H9 (cell line): ENCODE measurements at regions not wholly inside any gene's neighbourhood (a gene's known extent, or its start where the extent isn't known, plus 50 kb on each side); places are given as distances from the start of the nearest gene placed in this dataset.

Source experiments
- DNase-seq: peaks from one replicate; pipeline ENCODE4 v3.0.0-alpha.2; 2017
- H2AFZ ChIP-seq: one replicate; pipeline ENCODE4 v1.6.1; 2013; ENCODE audit warnings: mild to moderate bottlenecking, low read length, control low read depth, moderate library complexity
- H2AK5ac ChIP-seq: 2 replicates; pipeline ENCODE4 v1.6.1; 2013; ENCODE audit warnings: low read length, control low read depth, mixed read lengths; ENCODE audit not compliant: insufficient read length
- H2BK120ac ChIP-seq: one replicate; pipeline ENCODE4 v1.6.1; 2013; ENCODE audit warnings: low read depth, mild to moderate bottlenecking, low read length, control low read depth, inconsistent platforms; ENCODE audit not compliant: poor library complexity, severe bottlenecking
- H2BK12ac ChIP-seq: 2 replicates; pipeline ENCODE4 v1.6.1; 2013; ENCODE audit warnings: low read length, control low read depth, mixed read lengths, low read depth; ENCODE audit not compliant: insufficient read length
- H2BK15ac ChIP-seq: 2 replicates; pipeline ENCODE4 v1.6.1; 2013; ENCODE audit warnings: low read depth, low read length, control low read depth
- H2BK20ac ChIP-seq: one replicate; pipeline ENCODE4 v1.6.1; 2013; ENCODE audit warnings: low read depth, mild to moderate bottlenecking, low read length, control low read depth, inconsistent platforms; ENCODE audit not compliant: poor library complexity, severe bottlenecking
- H2BK5ac ChIP-seq: 2 replicates; pipeline ENCODE4 v1.6.1; 2013; ENCODE audit warnings: low read length, control low read depth, mixed read lengths; ENCODE audit not compliant: insufficient read length
- H3K14ac ChIP-seq: 2 replicates; pipeline ENCODE4 v1.6.1; 2013; ENCODE audit warnings: low read length, control low read depth; ENCODE audit not compliant: insufficient read depth
- H3K18ac ChIP-seq: 2 replicates; pipeline ENCODE4 v1.6.1; 2013; ENCODE audit warnings: low read depth, mild to moderate bottlenecking, mixed read lengths, low read length, control low read depth; ENCODE audit not compliant: insufficient read length
- H3K23ac ChIP-seq: 2 replicates; pipeline ENCODE4 v1.6.1; 2013; ENCODE audit warnings: low read length, control low read depth, mixed read lengths, low read depth; ENCODE audit not compliant: insufficient read length
- H3K23me2 ChIP-seq: 2 replicates; pipeline ENCODE4 v1.6.1; 2013; ENCODE audit warnings: low read depth, mild to moderate bottlenecking, mixed read lengths, low read length, control low read depth; ENCODE audit not compliant: insufficient read length, poor library complexity, severe bottlenecking
- H3K27ac ChIP-seq: 2 replicates; pipeline ENCODE4 v1.5.1; 2013; ENCODE audit warnings: low read length, control low read depth, mixed read lengths, low read depth; ENCODE audit not compliant: insufficient read length
- H3K27me3 ChIP-seq: 2 replicates; pipeline ENCODE4 v1.6.1; 2013; ENCODE audit warnings: low read length, control low read depth, inconsistent platforms; ENCODE audit not compliant: insufficient read depth
- H3K4ac ChIP-seq: 2 replicates; pipeline ENCODE4 v1.6.1; 2013; ENCODE audit warnings: low read depth, mild to moderate bottlenecking, control low read depth, inconsistent platforms, low read length, moderate library complexity
- H3K4me1 ChIP-seq: 2 replicates; pipeline ENCODE4 v1.6.1; 2013; ENCODE audit warnings: low read length, control low read depth, inconsistent platforms; ENCODE audit not compliant: insufficient read depth
- H3K4me2 ChIP-seq: 2 replicates; pipeline ENCODE4 v1.6.1; 2013; ENCODE audit warnings: low read length, control low read depth, mixed read lengths; ENCODE audit not compliant: insufficient read length, insufficient read depth
- H3K56ac ChIP-seq: 2 replicates; pipeline ENCODE4 v1.6.1; 2013; ENCODE audit warnings: low read depth, mild to moderate bottlenecking, mixed read lengths, low read length, control low read depth; ENCODE audit not compliant: insufficient read length
- H3K79me1 ChIP-seq: 2 replicates; pipeline ENCODE4 v1.6.1; 2013; ENCODE audit warnings: low read depth, mild to moderate bottlenecking, moderate library complexity, low read length, control low read depth, inconsistent platforms; ENCODE audit not compliant: insufficient read depth, poor library complexity, severe bottlenecking
- H3K79me2 ChIP-seq: 2 replicates; pipeline ENCODE4 v1.6.1; 2013; ENCODE audit warnings: low read length, control low read depth, inconsistent platforms; ENCODE audit not compliant: insufficient read depth
- H3K9ac ChIP-seq: 2 replicates; pipeline ENCODE4 v1.6.1; 2013; ENCODE audit warnings: low read length, control low read depth, mixed read lengths; ENCODE audit not compliant: insufficient read length; ENCODE audit errors: extremely low read depth
- H3K9me3 ChIP-seq: one replicate; pipeline ENCODE4 v1.6.1; 2013; ENCODE audit warnings: low read depth, low read length, inconsistent platforms; ENCODE audit not compliant: control insufficient read depth
- H3T11ph ChIP-seq: one replicate; pipeline ENCODE4 v1.6.1; 2013; ENCODE audit warnings: mild to moderate bottlenecking, low read length, control low read depth, inconsistent platforms
- H4K20me1 ChIP-seq: one replicate; pipeline ENCODE4 v1.6.1; 2013; ENCODE audit not compliant: control insufficient read depth, insufficient read length, insufficient read depth
- H4K5ac ChIP-seq: 2 replicates; pipeline ENCODE4 v1.6.1; 2013; ENCODE audit warnings: low read depth, mild to moderate bottlenecking, mixed read lengths, low read length, control low read depth; ENCODE audit not compliant: insufficient read length
- H4K8ac ChIP-seq: replicated peaks from 2 replicates; pipeline ENCODE4 v1.6.1; 2013; ENCODE audit warnings: low read length, control low read depth, mixed read lengths, low read depth; ENCODE audit not compliant: insufficient read length
- H4K91ac ChIP-seq: 2 replicates; pipeline ENCODE4 v1.6.1; 2013; ENCODE audit warnings: low read depth, mild to moderate bottlenecking, moderate library complexity, mixed read lengths, low read length, control low read depth; ENCODE audit not compliant: insufficient read length
- H3K27ac Mint-ChIP-seq, 3 experiments: 2 replicates in 2 of 3; 3 replicates in 1 of 3; pipeline ENCODE4 v1.8.0; 2020 to 2021; ENCODE audit warnings: mixed read lengths in 3 of 3, mild to moderate bottlenecking in 1 of 3, moderate library complexity in 1 of 3
- H3K27me3 Mint-ChIP-seq: 2 replicates; pipeline ENCODE4 v1.8.0; 2021; ENCODE audit warnings: low read depth, mild to moderate bottlenecking, moderate library complexity, mixed read lengths
- H3K36me3 Mint-ChIP-seq, 3 experiments: 2 replicates in 2 of 3; 3 replicates in 1 of 3; pipeline ENCODE4 v1.8.0; 2020 to 2021; ENCODE audit warnings: low read depth in 3 of 3, mixed read lengths in 3 of 3; ENCODE audit not compliant: insufficient read depth in 1 of 3
- H3K4me1 Mint-ChIP-seq, 2 experiments: 2 replicates each; pipeline ENCODE4 v1.8.0; 2020; ENCODE audit warnings: mixed read lengths in 2 of 2
- H3K4me3 Mint-ChIP-seq, 2 experiments: 2 replicates in 1 of 2; 3 replicates in 1 of 2; pipeline ENCODE4 v1.8.0; 2020 to 2021; ENCODE audit warnings: mild to moderate bottlenecking in 2 of 2, mixed read lengths in 2 of 2, moderate library complexity in 1 of 2
- H3K9me3 Mint-ChIP-seq, 2 experiments: 2 replicates in 1 of 2; 3 replicates in 1 of 2; pipeline ENCODE4 v1.8.0; 2020; ENCODE audit warnings: mild to moderate bottlenecking in 2 of 2, mixed read lengths in 2 of 2, moderate library complexity in 1 of 2
- WGBS: extraction: QIAGEN DNeasy Blood & Tissue Kit; methylation state at CpG from one replicate; pipeline ENCODE4 v1.1.7; 2013; ENCODE audit warnings: missing lambda C conversion rate, low lambda C conversion rate, mixed read lengths; ENCODE audit not compliant: insufficient read length; ENCODE audit errors: extremely low coverage; 5-methylcytosine and 5-hydroxymethylcytosine counted together
- TF ChIP-seq, protein P1 (sequence below): fragments of 200-600 bp; sonication (generic); conservative IDR thresholded peaks from 3 replicates; pipeline ENCODE4 v1.8.0; 2021; ENCODE audit warnings: antibody characterized with exemption, mild to moderate bottlenecking

DNA sequence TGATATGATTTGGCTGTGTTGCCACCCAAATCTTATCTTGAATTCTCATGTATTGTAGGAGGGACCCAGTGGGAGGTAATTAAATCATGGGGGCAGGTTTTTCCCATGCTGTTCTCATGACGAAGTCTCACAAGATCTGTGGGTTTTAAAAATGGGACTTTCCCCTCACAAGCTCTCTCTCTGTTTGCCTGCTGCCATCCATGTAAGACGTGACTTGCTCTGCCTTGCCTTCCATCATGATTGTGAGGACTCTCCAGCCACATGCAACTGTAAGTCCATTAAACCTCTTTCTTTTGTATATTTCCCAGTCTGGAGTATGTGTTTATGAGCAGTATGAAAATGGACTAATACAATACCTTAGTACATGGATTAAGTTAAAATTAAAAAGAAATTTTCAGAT lies 1094.7 kb upstream of the SLC39A10 start:
- Histone ChIP-seq H4K5ac (no peak overlapping the region), H3K9ac (no peak overlapping the region), H2BK120ac (no peak overlapping the region), H3K56ac (no peak overlapping the region), H4K8ac (no peak overlapping the region), H3K9me3 (no peaks in the 10 kb centered on the region), H3K79me1 (no peaks in the 10 kb centered on the region), H4K91ac (no peak overlapping the region), H2BK12ac (no peak overlapping the region), H2BK15ac (no peak overlapping the region), H2AK5ac (no peak overlapping the region), H2BK20ac (no peak overlapping the region), H3K4ac (no peak overlapping the region), H3K18ac (no peak overlapping the region), H3K79me2 (no peaks in the 10 kb centered on the region), H3K14ac (no peak overlapping the region), H3K4me2 (no peak overlapping the region), H3T11ph (no peak overlapping the region), H4K20me1 (no peaks in the 10 kb centered on the region), H3K4me1 (no peaks in the 10 kb centered on the region), H2AFZ (no peak overlapping the region), H3K23ac (no peak overlapping the region), H3K27me3 (no peaks in the 10 kb centered on the region), H3K23me2 (no peaks in the 10 kb centered on the region), H2BK5ac (no peak overlapping the region), H3K27ac (no peak overlapping the region)
- Mint-ChIP-seq H3K27ac (no peak overlapping the region), H3K36me3 (peaks cover 0 to 9% (median 7%) of the 10 kb centered on the region in 3 experiments; a peak in 4 of 7 replicates), H3K4me1 (no peaks in the 10 kb centered on the region), H3K9me3 (peaks cover 13 to 20% of the 10 kb centered on the region in 2 experiments), H3K27me3 (no peaks in the 10 kb centered on the region; the same call in 1 of the 2 replicates), H3K4me3 (no peak overlapping the region)
- no CpG with 5 or more reads among the region's 2 CpGs for WGBS
- TF ChIP-seq, protein P1, sequence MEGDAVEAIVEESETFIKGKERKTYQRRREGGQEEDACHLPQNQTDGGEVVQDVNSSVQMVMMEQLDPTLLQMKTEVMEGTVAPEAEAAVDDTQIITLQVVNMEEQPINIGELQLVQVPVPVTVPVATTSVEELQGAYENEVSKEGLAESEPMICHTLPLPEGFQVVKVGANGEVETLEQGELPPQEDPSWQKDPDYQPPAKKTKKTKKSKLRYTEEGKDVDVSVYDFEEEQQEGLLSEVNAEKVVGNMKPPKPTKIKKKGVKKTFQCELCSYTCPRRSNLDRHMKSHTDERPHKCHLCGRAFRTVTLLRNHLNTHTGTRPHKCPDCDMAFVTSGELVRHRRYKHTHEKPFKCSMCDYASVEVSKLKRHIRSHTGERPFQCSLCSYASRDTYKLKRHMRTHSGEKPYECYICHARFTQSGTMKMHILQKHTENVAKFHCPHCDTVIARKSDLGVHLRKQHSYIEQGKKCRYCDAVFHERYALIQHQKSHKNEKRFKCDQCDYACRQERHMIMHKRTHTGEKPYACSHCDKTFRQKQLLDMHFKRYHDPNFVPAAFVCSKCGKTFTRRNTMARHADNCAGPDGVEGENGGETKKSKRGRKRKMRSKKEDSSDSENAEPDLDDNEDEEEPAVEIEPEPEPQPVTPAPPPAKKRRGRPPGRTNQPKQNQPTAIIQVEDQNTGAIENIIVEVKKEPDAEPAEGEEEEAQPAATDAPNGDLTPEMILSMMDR = no peak
- DNase-seq = no peak
